Muscle layer of duodenum (tissue), 2 donors: ENCODE measurements at regions not wholly inside any gene's neighbourhood (a gene's known extent, or its start where the extent isn't known, plus 50 kb on each side); places are given as distances from the start of the nearest gene placed in this dataset.

Experiments used
- H3K27ac ChIP-seq: one replicate; pipeline ENCODE4 v1.7.0; 2013; ENCODE audit warnings: mild to moderate bottlenecking, low read length
- H3K27me3 ChIP-seq: one replicate; pipeline ENCODE4 v1.7.0; 2013; ENCODE audit warnings: low read depth, mild to moderate bottlenecking, control low read depth, low read length
- H3K36me3 ChIP-seq, 2 donors: one replicate each; pipeline ENCODE4 v1.7.0; 2013; ENCODE audit warnings: low read length in 2 of 2, control low read depth in 1 of 2, mild to moderate bottlenecking in 1 of 2; ENCODE audit not compliant: insufficient read depth in 2 of 2, control insufficient read depth in 1 of 2
- H3K4me1 ChIP-seq, 2 donors: one replicate each; pipeline ENCODE4 v1.7.0; 2013; ENCODE audit warnings: low read length in 2 of 2, mild to moderate bottlenecking in 2 of 2, control low read depth in 1 of 2, moderate library complexity in 1 of 2; ENCODE audit not compliant: insufficient read depth in 2 of 2, control insufficient read depth in 1 of 2
- H3K4me3 ChIP-seq, 2 donors: one replicate each; pipeline ENCODE4 v1.7.0; 2013; ENCODE audit warnings: low read length in 2 of 2, low read depth in 1 of 2, mild to moderate bottlenecking in 1 of 2
- H3K9me3 ChIP-seq, 2 donors: one replicate each; pipeline ENCODE4 v1.7.0; 2013; ENCODE audit warnings: low read length in 2 of 2, control low read depth in 1 of 2, mild to moderate bottlenecking in 1 of 2; ENCODE audit not compliant: control insufficient read depth in 1 of 2
- donor health status: healthy.

DNA sequence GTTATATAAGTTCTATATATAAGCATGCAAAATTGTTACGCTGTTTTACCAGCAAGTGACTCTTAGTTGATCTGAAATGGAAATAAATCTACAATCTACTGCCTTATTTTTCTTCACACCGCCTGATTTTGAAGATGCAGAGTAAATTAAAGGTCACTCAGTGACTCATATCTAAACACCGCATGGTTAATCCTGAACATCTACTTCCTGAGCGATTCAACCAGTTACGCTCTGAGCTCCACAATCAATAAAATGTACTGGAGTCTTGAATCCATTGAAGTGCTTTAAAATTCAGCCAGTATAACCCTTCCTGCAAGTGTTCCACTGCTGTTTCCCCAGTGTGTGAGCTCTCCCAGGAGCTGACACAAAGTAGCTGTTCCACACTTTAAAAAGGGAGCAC lies 192.8 kb downstream of the SLC7A11 start:
- H3K4me1 ChIP-seq, result peaks cover 0 to 12% of the 10 kb centered on the region in 2 donors
- H3K36me3 ChIP-seq, result no peaks in the 10 kb centered on the region
- H3K9me3 ChIP-seq, result no peaks in the 10 kb centered on the region
- H3K27me3 ChIP-seq, result no peaks in the 10 kb centered on the region
- no peak overlapping the region for H3K4me3 ChIP-seq
- H3K27ac ChIP-seq, result no peak overlapping the region

DNA sequence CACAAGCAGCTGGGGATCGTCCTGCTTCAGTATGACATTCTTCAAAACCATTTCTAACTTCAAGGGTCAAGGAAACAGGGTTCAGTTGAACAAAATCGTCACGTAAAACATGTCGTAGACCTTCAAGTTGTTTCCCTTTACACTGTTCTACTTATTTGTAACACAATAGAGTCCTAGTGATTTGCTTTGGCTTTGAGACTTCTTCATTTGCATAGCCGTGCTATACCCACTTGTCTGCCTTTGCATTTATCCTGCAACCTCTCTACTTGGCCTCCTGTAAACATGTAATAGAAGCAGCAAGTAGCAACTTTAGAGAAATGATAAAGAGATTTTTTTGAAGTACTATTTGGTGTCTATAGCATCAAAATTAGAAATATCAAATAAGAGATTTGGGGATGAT lies 194.9 kb downstream of the SLC7A11 start:
- Histone ChIP-seq H3K4me3 (no peak overlapping the region), H3K27me3 (no peaks in the 10 kb centered on the region), H3K4me1 (peaks cover 0 to 11% of the 10 kb centered on the region in 2 donors), H3K36me3 (no peaks in the 10 kb centered on the region), H3K9me3 (no peaks in the 10 kb centered on the region), H3K27ac (no peak overlapping the region)

DNA sequence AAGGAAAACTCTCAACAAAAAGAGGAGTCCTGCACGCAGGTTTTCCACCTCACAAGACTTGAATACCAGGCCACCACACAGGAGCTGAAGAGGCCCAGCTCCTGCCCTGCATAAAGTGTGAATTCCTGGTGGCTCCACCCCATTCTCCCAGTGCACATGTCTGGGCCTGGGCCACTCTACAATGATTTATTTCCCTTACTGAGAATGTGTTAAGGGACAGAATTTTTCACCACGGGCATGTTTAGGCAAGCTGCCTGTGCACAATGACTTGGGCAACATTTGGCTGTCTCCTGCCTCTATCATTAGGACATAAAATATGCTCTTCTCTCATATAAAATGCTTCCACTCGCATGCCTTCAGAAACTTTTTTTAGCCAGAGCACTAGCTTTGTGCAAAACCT lies 197.1 kb downstream of the SLC7A11 start:
- H3K27me3 ChIP-seq, result no peaks in the 10 kb centered on the region
- no peak overlapping the region for H3K27ac ChIP-seq
- no peak overlapping the region for H3K4me3 ChIP-seq
- no peaks in the 10 kb centered on the region for H3K36me3 ChIP-seq
- H3K4me1 ChIP-seq, result peaks cover 0 to 11% of the 10 kb centered on the region in 2 donors
- H3K9me3 ChIP-seq, result no peaks in the 10 kb centered on the region

DNA sequence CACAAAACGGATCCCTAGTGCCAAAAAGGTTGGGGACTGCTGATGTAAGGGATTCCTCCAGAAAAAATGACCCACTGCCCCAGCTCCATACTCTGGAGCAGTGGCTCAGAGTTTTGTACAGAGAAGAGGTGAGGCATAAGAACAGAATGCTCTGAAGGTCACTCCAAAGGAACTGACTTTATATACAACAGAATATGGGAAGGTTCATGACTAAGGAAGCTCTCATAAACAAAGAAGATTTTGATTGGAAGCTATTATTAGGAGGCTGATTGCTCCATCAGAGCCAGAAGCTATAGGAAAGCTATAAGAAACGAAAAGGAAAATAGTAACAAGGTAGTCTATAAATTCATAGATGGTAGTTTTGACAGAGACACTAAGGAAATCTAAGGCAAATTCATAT lies 203.1 kb downstream of the SLC7A11 start:
- Histone ChIP-seq H3K4me3 (no peak overlapping the region), H3K27ac (no peak overlapping the region), H3K27me3 (no peaks in the 10 kb centered on the region), H3K9me3 (no peaks in the 10 kb centered on the region), H3K36me3 (no peaks in the 10 kb centered on the region), H3K4me1 (peaks cover 0 to under 1% of the 10 kb centered on the region in 2 donors)

DNA sequence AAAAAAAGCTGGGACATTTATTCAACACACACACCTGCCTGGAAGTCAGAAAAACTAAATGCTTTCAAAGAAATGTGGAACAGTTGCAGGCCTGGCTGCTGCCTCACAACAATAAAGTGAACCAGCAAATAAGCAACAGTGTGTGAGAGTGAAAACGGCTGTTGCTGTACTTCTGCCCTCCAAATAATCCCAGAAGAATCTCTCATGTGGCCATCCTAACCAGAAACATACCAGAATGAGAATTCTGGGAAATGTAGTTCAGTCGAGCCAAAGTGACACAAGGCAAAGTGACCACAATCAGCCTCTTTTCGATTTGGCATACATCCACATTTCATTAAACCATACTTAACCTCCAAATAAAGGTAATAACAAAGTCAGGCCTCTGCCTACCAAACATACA lies 204.5 kb downstream of the SLC7A11 start:
- Histone ChIP-seq H3K4me3 (no peak overlapping the region), H3K9me3 (no peaks in the 10 kb centered on the region), H3K36me3 (no peaks in the 10 kb centered on the region), H3K27ac (no peak overlapping the region), H3K4me1 (no peaks in the 10 kb centered on the region), H3K27me3 (no peaks in the 10 kb centered on the region)

DNA sequence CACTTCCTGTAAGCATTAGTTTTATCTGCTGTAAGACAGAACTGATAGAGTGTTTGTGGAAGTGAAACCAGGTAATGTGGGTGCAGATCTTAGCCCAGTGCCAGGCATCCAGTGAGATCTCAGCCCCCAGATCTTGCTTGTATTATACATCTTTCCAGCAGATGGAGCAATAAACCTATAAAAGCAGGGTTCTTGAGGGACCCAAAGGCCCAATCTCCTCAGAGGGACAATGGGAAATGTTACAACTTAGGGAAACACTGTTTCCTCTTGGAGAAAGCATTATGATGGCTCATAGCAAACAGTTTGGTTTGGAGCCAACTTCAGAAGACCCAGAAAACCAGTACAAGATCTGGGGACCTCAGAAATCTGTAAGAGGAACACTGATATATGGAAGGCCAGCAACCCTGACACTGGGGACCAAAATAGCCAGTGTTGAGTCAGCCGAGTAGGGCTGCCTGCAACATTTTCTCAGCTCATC lies 206.3 kb downstream of the SLC7A11 start:
- H3K4me3 ChIP-seq, result no peak overlapping the region

DNA sequence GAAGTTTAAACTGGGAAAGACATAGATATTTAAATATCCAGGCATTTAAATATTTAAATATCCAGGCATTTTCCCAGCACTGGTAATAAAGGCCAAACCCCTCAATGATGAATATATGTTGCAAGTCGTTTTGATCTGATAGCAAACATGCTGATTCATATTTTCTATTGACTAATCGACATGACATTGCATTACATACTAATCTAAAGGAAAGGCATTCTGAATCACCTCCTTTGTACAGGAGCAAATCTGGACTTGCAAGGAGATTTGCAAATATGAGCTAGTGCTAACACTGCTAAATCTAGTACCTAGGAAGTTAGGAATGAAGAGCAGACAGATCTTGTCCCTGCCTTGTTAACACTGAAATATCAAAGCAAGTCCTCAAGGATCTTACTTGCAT lies 207.3 kb downstream of the SLC7A11 start:
- Histone ChIP-seq H3K36me3 (no peaks in the 10 kb centered on the region), H3K4me3 (no peak overlapping the region), H3K9me3 (no peaks in the 10 kb centered on the region), H3K27ac (no peak overlapping the region), H3K4me1 (no peaks in the 10 kb centered on the region), H3K27me3 (no peaks in the 10 kb centered on the region)

More for the DNA sequence above, 206.3 kb downstream of the SLC7A11 start:
- Histone ChIP-seq H3K36me3 (no peaks in the 10 kb centered on the region), H3K27me3 (no peaks in the 10 kb centered on the region), H3K4me1 (no peaks in the 10 kb centered on the region), H3K9me3 (no peaks in the 10 kb centered on the region), H3K27ac (no peak overlapping the region)

DNA sequence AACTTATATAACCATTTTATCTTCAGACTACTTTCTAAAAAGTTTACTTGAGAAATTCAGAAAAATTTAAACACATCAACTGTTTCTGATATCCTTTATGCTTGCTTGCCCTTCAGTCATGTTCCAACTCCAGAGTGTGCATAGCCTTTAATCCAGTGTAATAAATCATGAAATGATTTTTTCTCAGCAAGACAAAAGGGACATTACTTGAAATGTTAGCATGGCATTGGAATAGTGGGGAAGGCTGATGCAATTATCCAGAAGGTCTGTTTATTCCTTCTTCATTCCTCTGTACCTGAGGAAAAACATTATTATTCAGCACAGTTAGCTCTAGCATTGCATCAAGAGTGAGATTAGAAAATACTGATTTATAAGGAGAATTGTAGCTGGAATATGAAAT lies 209.9 kb downstream of the SLC7A11 start:
- no peaks in the 10 kb centered on the region for H3K4me1 ChIP-seq
- H3K4me3 ChIP-seq, result no peak overlapping the region
- no peaks in the 10 kb centered on the region for H3K9me3 ChIP-seq
- no peak overlapping the region for H3K27ac ChIP-seq
- no peaks in the 10 kb centered on the region for H3K27me3 ChIP-seq
- no peaks in the 10 kb centered on the region for H3K36me3 ChIP-seq

DNA sequence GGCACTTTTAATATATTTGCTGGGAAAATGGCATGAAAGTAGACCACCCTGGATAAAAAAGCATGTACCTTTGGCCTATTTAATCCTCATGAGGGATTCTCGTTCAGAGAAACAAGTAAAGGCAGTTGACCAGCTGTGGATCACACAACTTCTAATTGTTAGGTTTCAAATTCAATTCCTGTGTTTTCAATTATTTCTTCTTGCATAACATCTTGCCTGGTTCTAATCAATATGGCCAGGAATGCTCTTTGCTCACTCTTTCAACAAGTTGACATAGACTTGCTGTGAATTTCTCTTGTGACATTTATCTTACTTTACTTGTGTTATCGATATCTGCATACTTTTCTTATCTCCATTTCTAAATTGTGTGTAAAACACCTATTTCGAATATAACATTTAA lies 211.8 kb downstream of the SLC7A11 start:
- no peak overlapping the region for H3K27ac ChIP-seq
- no peak overlapping the region for H3K4me3 ChIP-seq
- H3K9me3 ChIP-seq, result no peaks in the 10 kb centered on the region
- no peaks in the 10 kb centered on the region for H3K27me3 ChIP-seq
- no peaks in the 10 kb centered on the region for H3K36me3 ChIP-seq
- H3K4me1 ChIP-seq, result no peaks in the 10 kb centered on the region

DNA sequence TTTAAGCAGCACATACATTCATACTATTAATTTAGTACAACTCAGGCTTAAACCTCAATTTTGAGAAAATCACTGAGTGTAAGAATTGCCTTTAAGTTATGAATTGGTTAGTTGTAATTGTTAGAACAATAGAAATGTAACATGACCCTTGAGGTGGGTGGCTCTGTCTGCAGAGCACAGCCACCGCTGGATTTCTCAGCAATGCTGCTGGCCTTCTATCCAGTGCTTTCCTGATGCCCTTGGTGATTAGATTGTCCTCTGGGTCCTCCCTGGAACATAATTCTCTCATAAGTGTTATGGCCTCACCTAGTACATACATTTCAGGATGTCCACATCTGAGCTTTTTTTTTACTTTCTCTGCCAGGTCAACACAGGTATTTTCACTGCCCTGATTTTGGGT lies 213.2 kb downstream of the SLC7A11 start:
- H3K4me1 ChIP-seq, result no peaks in the 10 kb centered on the region
- no peak overlapping the region for H3K4me3 ChIP-seq
- H3K9me3 ChIP-seq, result no peaks in the 10 kb centered on the region
- H3K36me3 ChIP-seq, result no peaks in the 10 kb centered on the region
- no peaks in the 10 kb centered on the region for H3K27me3 ChIP-seq
- no peak overlapping the region for H3K27ac ChIP-seq

DNA sequence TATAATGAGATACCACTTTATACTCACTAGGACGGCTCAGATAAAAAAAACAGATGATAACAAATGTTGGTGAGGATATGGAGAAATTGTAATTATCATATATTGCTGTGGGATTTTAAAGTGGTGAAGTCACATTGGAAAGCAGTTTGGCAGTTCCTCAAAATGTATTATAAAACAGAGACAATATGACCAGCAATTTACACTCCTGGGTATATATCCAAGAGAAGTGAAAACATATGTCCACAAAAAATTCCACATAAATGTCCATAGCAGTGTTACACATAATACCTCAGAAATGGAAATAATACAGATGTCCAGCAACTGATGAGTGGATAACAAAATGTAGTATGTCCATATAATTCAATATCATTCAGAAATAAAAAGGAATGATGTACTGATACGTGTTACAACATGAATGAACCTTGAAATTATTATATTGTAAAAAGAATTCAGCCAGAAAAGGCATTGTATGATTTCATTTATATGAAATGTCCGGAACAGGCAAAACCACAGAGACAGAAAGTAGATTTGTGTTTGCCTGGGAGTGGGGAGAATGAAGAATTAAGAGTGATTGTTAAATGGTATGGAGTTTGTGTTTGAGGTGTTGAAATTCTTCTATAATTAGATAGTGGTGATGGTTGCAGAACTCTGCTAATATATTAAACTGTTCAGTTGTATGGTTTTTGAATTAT lies 220.9 kb downstream of the SLC7A11 start:
- Histone ChIP-seq H3K4me1 (no peaks in the 10 kb centered on the region), H3K9me3 (no peaks in the 10 kb centered on the region), H3K27me3 (no peaks in the 10 kb centered on the region), H3K4me3 (no peak overlapping the region), H3K36me3 (no peaks in the 10 kb centered on the region), H3K27ac (no peak overlapping the region)
